T-helper 1 cell treated with Interleukin-12 subunit alpha and Interleukin-12 subunit beta and Interleukin-4 antibody, amounts not matched to agents 30 μg/mL and 1 μg/mL, for 36 hours (primary cell): ENCODE measurements at regions not wholly inside any gene's neighbourhood (a gene's known extent, or its start where the extent isn't known, plus 50 kb on each side); places are given as distances from the start of the nearest gene placed in this dataset.
"Not testable (repeated sequence)": the region's sequence is repeated elsewhere in the genome, so short reads cannot be mapped to it uniquely, and the experiment has no call there.

Experiments
- H3K27ac Mint-ChIP-seq: one replicate; pipeline ENCODE4 v1.8.0; 2021; ENCODE audit warnings: mild to moderate bottlenecking, mixed read lengths
- H3K27me3 Mint-ChIP-seq: one replicate; pipeline ENCODE4 v1.8.0; 2021; ENCODE audit warnings: low read depth, mixed read lengths
- H3K36me3 Mint-ChIP-seq: one replicate; pipeline ENCODE4 v1.8.0; 2021; ENCODE audit warnings: low read depth, mixed read lengths
- H3K4me1 Mint-ChIP-seq: one replicate; pipeline ENCODE4 v1.8.0; 2021; ENCODE audit warnings: low read depth, mixed read lengths
- H3K4me3 Mint-ChIP-seq: one replicate; pipeline ENCODE4 v1.8.0; 2021; ENCODE audit warnings: mild to moderate bottlenecking, moderate library complexity, mixed read lengths
- H3K9me3 Mint-ChIP-seq: one replicate; pipeline ENCODE4 v1.8.0; 2021; ENCODE audit warnings: mixed read lengths

DNA sequence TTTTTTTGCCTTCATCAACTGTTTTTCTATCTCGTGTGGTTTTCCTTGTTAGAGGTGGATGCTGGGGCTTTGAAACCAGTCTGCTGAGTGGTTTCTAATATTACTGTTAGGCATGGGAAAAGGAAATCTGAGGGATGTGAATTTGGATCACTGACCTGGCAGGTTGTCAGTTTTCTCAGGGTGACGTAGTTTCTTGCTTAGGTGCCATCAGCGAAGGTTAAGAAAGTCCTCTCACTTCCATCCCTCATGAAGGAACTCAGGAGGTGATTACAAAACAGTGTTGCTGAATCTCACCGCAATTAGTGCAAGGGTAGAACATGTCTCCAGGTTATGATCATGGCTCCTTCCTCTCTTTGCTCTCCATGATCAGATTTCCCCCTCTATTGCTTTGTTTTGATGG lies 135.9 kb downstream of the SOX4 start:
- Mint-ChIP-seq H3K27me3 (peaks cover 4% of the 10 kb centered on the region), H3K4me1 (no peaks in the 10 kb centered on the region), H3K9me3 (no peaks in the 10 kb centered on the region), H3K27ac (no peak overlapping the region), H3K4me3 (no peak overlapping the region), H3K36me3 (no peaks in the 10 kb centered on the region)

DNA sequence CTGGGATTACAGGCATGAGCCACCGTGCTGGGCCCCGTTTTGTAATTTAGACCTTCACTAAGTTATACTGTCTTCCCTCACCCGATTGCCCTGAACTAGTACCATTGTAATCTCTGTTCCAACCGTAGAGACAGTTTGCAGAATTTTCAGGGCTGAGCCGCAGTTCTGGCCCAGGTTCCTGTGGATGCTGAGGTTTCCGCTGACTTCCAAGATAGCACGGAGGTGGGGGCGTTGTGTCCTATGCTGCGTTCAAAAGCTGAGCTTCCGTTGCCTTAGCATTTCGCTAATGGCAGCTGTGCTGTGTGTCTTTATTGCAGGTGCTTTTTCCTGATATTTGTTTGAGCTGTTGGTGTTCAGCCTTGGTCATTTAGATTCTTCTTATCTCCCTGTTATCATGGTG lies 137.0 kb downstream of the SOX4 start:
- peaks cover 4% of the 10 kb centered on the region for H3K27me3 Mint-ChIP-seq
- H3K9me3 Mint-ChIP-seq, result no peaks in the 10 kb centered on the region
- H3K36me3 Mint-ChIP-seq, result no peaks in the 10 kb centered on the region
- H3K4me1 Mint-ChIP-seq, result no peaks in the 10 kb centered on the region
- H3K4me3 Mint-ChIP-seq, result no peak overlapping the region
- no peak overlapping the region for H3K27ac Mint-ChIP-seq

DNA sequence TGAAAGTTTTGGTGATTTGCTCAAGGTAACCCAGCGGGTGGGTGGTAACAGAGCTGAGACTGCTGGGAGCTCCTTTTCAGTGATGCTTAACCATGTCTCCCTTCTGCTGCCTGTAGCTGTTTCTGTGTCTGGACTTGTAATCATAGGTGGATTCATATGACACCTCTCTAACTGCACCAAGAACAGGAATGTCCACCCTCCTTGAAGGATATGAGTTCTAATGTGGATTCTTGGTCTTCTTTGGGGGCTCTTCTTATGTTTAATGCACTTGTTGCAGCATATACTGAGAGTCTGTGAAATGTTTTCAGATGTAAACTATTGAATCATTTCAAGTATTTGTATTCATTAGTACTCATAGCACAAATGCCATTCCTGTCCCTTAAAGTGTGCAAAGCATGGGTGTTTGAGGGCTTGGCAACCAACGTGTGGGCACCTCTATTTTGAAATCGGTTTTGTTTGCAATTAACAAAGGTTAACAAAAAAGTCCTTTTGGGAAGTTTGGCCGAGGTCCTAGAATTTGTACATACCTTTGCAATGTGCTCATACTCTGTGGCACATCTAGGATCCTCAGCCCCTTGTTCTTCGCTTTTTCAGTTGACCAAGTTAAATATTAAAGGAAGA lies 138.0 kb downstream of the SOX4 start:
- no peaks in the 10 kb centered on the region for H3K4me1 Mint-ChIP-seq
- no peaks in the 10 kb centered on the region for H3K9me3 Mint-ChIP-seq
- no peak overlapping the region for H3K27ac Mint-ChIP-seq
- H3K27me3 Mint-ChIP-seq, result peaks cover 8% of the 10 kb centered on the region
- H3K36me3 Mint-ChIP-seq, result no peaks in the 10 kb centered on the region
- H3K4me3 Mint-ChIP-seq, result no peak overlapping the region

DNA sequence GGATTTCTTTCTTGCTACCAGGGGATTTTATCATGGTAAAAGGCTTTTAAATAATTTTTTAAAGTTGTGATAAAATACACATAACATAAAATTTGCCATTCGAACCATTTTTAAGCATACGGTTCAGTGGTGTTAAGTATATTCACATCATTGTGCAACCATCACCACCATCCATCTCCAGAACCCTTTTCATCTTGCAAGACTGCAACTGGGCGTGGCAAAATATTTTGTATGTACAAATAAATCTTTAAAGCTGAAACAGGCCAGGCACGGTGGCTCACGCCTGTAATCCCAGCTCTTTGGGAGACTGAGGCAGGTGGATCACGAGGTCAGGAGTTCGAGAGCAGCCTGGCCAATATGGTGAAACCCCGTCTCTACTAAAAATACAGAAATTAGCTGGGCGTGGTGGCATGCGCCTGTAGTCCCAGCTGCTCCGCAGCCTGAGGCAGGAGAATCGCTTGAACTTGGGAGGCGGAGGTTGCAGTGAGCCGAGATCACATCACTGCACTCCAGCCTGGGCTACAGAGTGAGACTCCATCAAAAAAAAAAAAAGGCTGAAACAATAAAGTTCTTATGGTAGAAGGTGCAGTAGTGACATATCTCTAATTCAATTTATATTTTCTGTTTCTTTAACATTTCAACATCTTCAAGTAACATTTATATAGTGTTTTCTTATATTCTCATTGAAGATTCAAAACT lies 138.6 kb downstream of the SOX4 start:
- not testable (repeated sequence) for H3K4me3 Mint-ChIP-seq, H3K27me3 Mint-ChIP-seq, H3K36me3 Mint-ChIP-seq, H3K27ac Mint-ChIP-seq, H3K9me3 Mint-ChIP-seq, H3K4me1 Mint-ChIP-seq

DNA sequence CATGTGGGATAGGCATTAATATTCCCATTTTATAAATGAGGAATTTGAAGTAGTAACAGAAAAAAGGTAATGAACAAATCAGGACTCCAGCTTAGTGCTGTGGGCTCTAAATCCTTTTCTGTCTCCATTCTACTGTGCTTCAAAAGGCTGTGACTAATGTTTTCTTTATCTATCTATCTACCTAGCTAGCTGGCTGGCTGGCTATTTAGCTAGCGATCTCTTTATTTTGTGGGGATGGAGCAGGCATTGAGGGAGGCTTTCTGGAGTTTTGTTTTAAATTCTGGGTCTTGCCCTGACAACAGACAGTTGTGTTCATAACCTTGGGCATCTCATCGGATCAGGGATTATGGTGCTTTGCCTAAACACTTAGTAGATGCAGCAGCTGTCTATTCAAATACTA lies 139.2 kb downstream of the SOX4 start:
- H3K27me3 Mint-ChIP-seq, result peaks cover 8% of the 10 kb centered on the region
- no peak overlapping the region for H3K4me3 Mint-ChIP-seq
- H3K9me3 Mint-ChIP-seq, result no peaks in the 10 kb centered on the region
- H3K36me3 Mint-ChIP-seq, result no peaks in the 10 kb centered on the region
- no peak overlapping the region for H3K27ac Mint-ChIP-seq
- no peaks in the 10 kb centered on the region for H3K4me1 Mint-ChIP-seq

DNA sequence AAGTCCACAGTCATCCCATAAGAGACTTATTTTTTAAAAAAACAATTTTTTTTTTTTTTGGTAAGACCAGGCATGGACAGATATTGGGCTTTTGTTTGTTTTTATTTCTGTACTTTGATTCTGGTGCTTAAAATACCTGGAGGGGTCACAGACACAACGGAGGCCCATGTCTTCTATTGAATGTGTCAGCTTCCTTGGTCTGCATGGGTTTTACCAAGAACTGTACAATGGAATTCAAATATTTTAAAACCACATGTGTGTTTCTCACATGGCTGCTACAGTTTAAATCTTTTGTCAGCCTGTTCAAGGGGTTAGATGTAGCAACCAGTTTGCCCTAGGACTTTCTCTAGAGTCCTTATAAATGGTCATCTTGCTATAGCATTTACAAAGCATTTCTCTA lies 139.8 kb downstream of the SOX4 start:
- no peaks in the 10 kb centered on the region for H3K36me3 Mint-ChIP-seq
- no peak overlapping the region for H3K27ac Mint-ChIP-seq
- H3K9me3 Mint-ChIP-seq, result no peaks in the 10 kb centered on the region
- no peak overlapping the region for H3K4me3 Mint-ChIP-seq
- H3K27me3 Mint-ChIP-seq, result peaks cover 8% of the 10 kb centered on the region
- H3K4me1 Mint-ChIP-seq, result no peaks in the 10 kb centered on the region

DNA sequence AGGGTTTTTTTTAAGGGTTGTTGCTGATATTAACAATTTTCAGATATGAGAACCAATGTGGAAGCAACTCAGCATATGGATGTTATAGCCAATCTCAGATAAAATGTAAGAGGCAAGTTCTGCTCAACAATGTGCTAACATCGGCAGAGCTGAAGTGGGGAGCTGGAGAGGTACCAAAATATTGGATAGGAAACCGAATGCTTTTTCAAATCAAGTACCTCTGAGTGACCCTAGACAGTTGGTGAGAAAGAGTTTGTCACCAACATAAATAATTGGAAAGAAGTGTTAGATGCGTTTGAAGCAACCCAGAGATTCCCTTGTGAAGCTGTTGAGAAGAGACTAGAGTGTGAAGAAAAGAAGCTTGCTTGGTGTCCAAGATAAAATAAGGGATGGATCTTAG lies 140.7 kb downstream of the SOX4 start:
- H3K27ac Mint-ChIP-seq, result no peak overlapping the region
- no peak overlapping the region for H3K4me3 Mint-ChIP-seq
- H3K4me1 Mint-ChIP-seq, result no peaks in the 10 kb centered on the region
- H3K36me3 Mint-ChIP-seq, result no peaks in the 10 kb centered on the region
- H3K27me3 Mint-ChIP-seq, result peaks cover 8% of the 10 kb centered on the region
- no peaks in the 10 kb centered on the region for H3K9me3 Mint-ChIP-seq

DNA sequence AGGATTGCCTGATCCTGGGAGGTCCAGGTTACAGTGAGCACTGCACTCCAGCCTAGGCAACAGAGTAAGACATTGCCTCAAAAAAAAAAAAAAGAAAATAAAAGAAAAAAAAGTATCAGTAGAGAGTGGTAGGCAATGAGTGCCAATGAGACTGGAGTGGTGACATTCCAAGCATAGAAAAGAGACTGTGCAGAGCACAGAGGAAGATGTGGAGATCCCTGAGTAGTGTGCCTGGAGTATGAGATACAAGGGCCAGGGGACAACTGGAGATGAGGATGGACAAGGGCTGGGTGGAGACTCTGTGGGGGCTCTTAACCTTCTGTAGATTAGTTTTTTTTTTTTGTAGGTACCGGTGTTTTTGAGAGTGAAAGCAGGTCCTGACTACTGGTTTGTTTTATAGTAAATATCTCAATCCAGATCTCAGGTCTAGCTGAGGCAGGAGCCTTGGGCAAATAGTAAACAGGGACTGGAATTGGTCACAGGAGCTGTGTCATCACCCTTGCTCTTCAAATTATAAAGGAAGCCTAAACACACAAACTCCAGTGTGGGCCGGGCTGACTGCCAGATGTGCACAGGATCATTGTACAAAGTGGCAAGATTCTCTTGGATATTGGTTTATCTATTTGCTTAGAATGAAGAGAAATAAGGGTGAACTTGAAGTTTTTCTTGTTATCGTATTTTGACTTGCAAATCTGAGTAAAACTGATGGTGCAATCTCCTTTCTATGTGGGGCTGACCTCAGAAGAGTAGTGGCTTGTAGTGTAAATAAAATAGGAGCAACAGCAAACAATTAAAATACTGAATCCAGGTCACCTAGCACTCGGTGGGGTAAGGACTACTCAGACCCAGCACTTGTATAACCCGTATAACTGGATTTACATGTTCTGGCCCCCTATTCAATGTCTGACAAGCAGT lies 144.9 kb downstream of the SOX4 start:
- Mint-ChIP-seq H3K4me1 (no peaks in the 10 kb centered on the region), H3K27ac (no peak overlapping the region), H3K9me3 (no peaks in the 10 kb centered on the region), H3K36me3 (no peaks in the 10 kb centered on the region), H3K27me3 (peaks cover 12% of the 10 kb centered on the region), H3K4me3 (no peak overlapping the region)

DNA sequence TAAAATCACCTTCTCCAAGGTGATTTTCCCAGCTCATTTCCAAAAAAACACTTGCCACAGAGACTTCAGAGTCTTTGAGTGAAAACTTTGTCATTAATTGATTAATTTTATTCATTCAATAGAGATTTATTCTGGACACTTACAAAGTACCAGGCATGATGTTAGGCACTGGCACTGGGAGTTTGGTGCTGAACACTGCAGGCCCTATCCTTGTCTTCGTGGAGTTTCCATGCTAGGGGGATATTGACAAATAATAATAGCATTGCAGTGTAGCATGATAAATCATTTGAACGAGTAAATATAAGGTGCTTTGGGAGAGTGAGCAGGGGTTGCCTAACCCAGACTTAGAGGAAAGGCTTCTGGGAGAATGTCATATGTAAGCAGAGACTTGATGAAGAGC lies 145.7 kb downstream of the SOX4 start:
- no peaks in the 10 kb centered on the region for H3K4me1 Mint-ChIP-seq

DNA sequence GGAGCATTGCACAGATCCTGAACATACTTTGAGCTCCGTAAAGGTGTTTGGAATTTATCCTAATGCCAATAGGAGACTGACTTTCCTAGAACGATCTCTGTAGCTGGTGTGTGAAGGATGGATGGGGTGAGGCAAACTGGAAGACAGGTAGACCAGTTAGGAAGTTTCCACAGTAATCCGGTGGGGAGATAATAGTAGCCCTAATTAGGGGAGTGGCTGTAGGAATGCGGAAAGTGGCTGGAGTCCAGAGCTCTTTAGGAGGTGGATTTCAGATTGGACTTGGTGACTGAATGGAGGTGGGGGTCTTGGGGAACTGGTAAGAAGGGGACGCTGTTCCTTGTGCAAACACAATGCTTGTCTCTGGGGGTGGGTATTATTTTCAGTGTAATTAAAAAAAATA lies 146.3 kb downstream of the SOX4 start:
- H3K4me3 Mint-ChIP-seq, result no peak overlapping the region
- H3K9me3 Mint-ChIP-seq, result no peaks in the 10 kb centered on the region
- no peak overlapping the region for H3K27ac Mint-ChIP-seq
- H3K4me1 Mint-ChIP-seq, result no peaks in the 10 kb centered on the region
- no peaks in the 10 kb centered on the region for H3K36me3 Mint-ChIP-seq
- peaks cover 8% of the 10 kb centered on the region for H3K27me3 Mint-ChIP-seq

More for the DNA sequence above, 145.7 kb downstream of the SOX4 start:
- Mint-ChIP-seq H3K27me3 (peaks cover 8% of the 10 kb centered on the region), H3K27ac (no peak overlapping the region), H3K4me3 (no peak overlapping the region), H3K9me3 (no peaks in the 10 kb centered on the region), H3K36me3 (no peaks in the 10 kb centered on the region)

DNA sequence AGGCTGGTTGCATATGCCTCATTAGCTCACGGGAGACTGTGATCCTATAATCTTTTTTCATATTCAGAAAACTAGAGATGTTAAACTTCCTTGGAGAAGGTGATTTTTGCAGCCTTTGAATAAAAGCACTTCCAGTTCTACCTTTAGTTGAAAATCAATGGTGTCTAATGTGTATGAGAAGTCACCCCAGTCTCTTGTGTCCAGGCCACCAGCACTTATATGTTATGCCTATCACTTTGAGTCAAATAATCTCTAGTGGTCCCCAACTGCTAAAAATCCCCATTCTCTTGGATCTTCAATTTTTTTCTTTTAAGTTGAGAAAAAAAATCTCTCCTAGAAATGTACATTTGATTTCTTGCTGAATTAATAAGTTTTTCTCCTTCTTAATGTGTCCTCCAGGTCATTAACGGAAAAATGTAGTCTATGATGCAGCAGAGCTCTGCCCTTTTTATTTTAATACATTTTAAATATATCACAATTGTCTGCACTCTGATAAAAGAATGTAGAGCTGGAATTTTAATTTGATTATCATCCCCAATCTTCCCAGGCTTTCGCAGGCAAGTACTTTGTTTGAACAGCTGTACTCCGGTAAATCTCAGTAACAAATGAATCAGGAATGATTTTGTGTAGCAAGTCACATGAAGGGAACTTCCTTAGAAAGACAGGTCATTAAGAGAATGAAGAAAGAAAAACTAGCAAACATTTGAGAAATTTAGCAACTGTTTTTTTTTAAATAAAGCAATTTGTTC lies 147.0 kb downstream of the SOX4 start:
- Mint-ChIP-seq H3K36me3 (no peaks in the 10 kb centered on the region), H3K4me1 (no peaks in the 10 kb centered on the region), H3K9me3 (no peaks in the 10 kb centered on the region), H3K27me3 (peaks cover 8% of the 10 kb centered on the region), H3K27ac (no peak overlapping the region), H3K4me3 (no peak overlapping the region)

DNA sequence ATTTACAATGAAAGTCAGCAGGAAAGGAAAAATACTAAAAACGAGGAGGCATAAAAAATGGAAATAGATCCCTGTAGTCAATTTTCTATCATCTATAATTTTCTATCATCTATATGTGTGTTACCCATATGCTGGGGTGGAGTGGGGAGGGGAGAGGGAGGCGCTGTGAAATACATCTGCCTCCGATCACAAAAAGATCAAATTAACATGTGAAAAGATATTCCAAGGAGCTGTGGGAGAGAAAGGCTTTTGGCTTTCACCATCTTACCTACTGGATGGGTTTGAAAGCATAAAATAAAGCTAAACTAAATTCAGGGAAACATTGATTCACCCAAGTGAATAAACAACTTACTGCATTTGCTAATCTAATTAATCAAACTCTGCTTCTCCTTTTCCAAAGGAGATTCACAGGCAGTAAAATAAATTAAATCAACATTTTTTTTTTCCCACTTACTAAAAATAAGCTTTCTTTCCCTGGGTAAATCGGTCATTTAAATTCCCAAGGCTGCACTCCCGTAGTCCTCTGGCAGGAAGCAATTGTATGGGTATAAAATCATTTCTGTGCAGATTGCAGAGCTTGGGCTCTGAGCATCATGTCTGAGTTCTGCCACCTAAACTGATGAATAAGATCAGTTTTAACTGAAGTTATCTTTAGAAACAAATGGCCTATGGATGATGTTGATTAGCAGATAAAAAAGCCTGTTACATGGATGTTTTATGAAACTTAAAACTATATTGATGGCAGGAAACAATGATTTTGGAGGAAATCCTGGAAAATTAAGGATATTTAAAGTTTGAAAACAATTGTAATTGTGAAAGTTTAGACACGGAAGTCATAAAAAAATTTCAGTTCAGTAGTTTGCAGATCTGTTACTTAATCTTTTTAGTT lies 147.9 kb downstream of the SOX4 start:
- no peak overlapping the region for H3K4me3 Mint-ChIP-seq
- no peaks in the 10 kb centered on the region for H3K9me3 Mint-ChIP-seq
- H3K4me1 Mint-ChIP-seq, result no peaks in the 10 kb centered on the region
- H3K27ac Mint-ChIP-seq, result no peak overlapping the region
- no peaks in the 10 kb centered on the region for H3K36me3 Mint-ChIP-seq
- peaks cover 4% of the 10 kb centered on the region for H3K27me3 Mint-ChIP-seq

DNA sequence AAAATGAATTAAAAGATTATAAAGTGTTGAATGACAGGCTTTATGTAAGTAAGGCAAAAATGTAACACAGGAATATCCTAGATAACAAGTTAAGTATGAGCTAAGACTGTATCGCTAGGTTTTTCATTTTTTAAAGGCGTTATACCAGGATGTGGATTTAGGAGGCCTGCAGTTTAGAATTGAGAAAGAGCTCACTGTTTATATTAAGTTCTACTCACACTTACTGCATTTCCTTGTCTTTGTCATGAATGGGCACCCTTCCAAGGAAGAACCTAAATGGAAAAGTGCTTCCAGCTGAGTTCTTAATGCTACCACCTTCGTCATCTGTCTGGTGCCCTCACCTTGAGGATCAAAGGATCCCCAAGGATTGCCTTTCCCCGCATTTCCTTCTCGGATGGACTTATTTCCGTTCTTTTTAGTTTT lies 148.7 kb downstream of the SOX4 start:
- Mint-ChIP-seq H3K27me3 (peaks cover 4% of the 10 kb centered on the region), H3K36me3 (no peaks in the 10 kb centered on the region), H3K27ac (no peak overlapping the region), H3K9me3 (no peaks in the 10 kb centered on the region), H3K4me3 (no peak overlapping the region), H3K4me1 (no peaks in the 10 kb centered on the region)

DNA sequence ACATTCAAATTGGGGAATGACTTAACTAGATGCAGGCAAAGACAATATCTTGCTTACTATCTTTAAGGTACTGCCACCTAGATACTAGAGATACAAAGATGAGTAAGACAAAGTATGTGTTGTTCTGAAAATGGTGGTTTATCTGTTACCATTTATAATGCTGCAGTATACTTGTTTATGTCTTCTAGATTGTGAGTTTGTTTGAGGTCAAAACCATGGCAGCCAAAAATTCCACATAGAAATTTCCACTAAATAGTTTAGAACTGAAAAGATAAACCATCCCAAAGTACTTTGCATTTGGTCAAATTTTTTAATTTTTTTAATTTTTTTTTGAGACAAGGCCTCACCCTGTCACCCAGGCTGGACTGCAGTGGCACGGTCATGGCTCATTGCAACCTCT lies 150.8 kb downstream of the SOX4 start:
- Mint-ChIP-seq H3K4me3 (no peak overlapping the region), H3K27ac (no peak overlapping the region), H3K9me3 (no peaks in the 10 kb centered on the region), H3K27me3 (peaks cover 4% of the 10 kb centered on the region), H3K4me1 (no peaks in the 10 kb centered on the region), H3K36me3 (no peaks in the 10 kb centered on the region)
